Upper lobe of left lung (tissue), 6 donors: ENCODE measurements at regions not wholly inside any gene's neighbourhood (a gene's known extent, or its start where the extent isn't known, plus 50 kb on each side); places are given as distances from the start of the nearest gene placed in this dataset.
"Not testable (repeated sequence)": the region's sequence is repeated elsewhere in the genome, so short reads cannot be mapped to it uniquely, and the experiment has no call there.

ENCODE experiments used
- ATAC-seq, 2 donors: fragments of 200-7000 bp; cut with Tn5 transposase; one replicate each; pipeline ENCODE4 v1.9.1; 2022; ENCODE audit warnings: mild to moderate bottlenecking in 2 of 2, moderate library complexity in 2 of 2; ENCODE audit not compliant: low FRiP score in 2 of 2
- DNase-seq, 2 donors: peaks; one replicate each; pipeline ENCODE4 v3.0.0-alpha.2; 2019 to 2020
- H3K27ac ChIP-seq, 4 donors: fragments of 200-600 bp; sonication (generic); one replicate each; pipeline ENCODE4 v1.5.1; 2016 to 2019
- H3K27me3 ChIP-seq, 4 donors: fragments of 200-600 bp; sonication (generic); one replicate each; pipeline ENCODE4 v1.5.1; 2017 to 2019
- H3K36me3 ChIP-seq, 4 donors: fragments of 200-600 bp; sonication (generic); one replicate each; pipeline ENCODE4 v1.5.1; 2016 to 2019
- H3K4me1 ChIP-seq, 4 donors: fragments of 200-600 bp; sonication (generic); one replicate each; pipeline ENCODE4 v1.5.1; 2018 to 2019
- H3K4me3 ChIP-seq, 4 donors: fragments of 200-600 bp; sonication (generic); one replicate each; pipeline ENCODE4 v1.5.1; 2017 to 2019; ENCODE audit warnings: mild to moderate bottlenecking in 2 of 4, moderate library complexity in 1 of 4
- H3K9me3 ChIP-seq, 4 donors: fragments of 200-600 bp; sonication (generic); one replicate each; pipeline ENCODE4 v1.5.1; 2018 to 2019
- EP300 ChIP-seq, 4 donors: sonication (generic); formaldehyde crosslinking; IDR thresholded peaks; one replicate each; pipeline ENCODE4 v1.5.1; 2017; ENCODE audit warnings: antibody characterized with exemption in 4 of 4, control low read depth in 2 of 4
- POLR2A ChIP-seq, 4 donors: fragments of 450-650 bp; IDR thresholded peaks; one replicate each; pipeline ENCODE4 v1.5.1; 2016 to 2017; ENCODE audit warnings: antibody characterized with exemption in 4 of 4, mild to moderate bottlenecking in 2 of 4
- POLR2AphosphoS5 ChIP-seq, 2 donors: sonication (generic); formaldehyde crosslinking; IDR thresholded peaks; one replicate each; pipeline ENCODE4 v1.5.1; 2017; ENCODE audit warnings: antibody characterized with exemption in 2 of 2
- WGBS, 2 donors: methylation state at CpG; one replicate each; pipeline ENCODE4 v1.1.5; 2017 to 2018; 5-methylcytosine and 5-hydroxymethylcytosine counted together
- TF ChIP-seq, protein P1 (sequence below), 6 experiments: fragments of 450-650 bp in 4 of 6; fragments of 200-600 bp in 2 of 6; sonication (generic) in 2 of 6; IDR thresholded peaks; one replicate each; pipeline ENCODE4 v1.5.1; 2016 to 2019; ENCODE audit warnings: antibody characterized with exemption in 6 of 6
- donor health status: DM: no; HTN: no; CAD: no; lungs with moderate emphysema.
- donor health status: DM: no; HTN: yes; CAD: no; lungs with severe emphysema.

DNA sequence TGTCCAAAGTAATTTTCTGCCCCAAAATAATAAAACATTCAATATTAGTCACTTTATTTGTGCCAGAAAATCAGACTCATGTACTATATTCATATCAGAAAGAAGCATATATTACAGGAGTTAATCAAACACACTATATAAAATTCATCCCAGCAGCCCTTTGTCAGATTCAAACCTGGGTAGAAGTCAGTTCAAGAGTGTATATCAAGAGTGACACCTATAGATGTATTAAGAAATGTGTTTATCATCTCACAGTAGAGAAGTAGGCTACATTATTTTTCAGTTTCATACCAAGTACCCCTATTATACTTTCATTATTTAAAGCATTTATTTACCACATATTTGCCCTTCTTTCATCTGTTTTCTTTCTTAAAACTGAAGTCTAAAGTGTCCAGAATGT is 193.2 kb upstream of the DDX18 start:
- H3K36me3 ChIP-seq = no peaks in the 10 kb centered on the region
- no peaks in the 10 kb centered on the region for H3K27me3 ChIP-seq
- H3K9me3 ChIP-seq = no peaks in the 10 kb centered on the region
- H3K4me1 ChIP-seq = no peaks in the 10 kb centered on the region
- no peak for DNase-seq
- ATAC-seq = no peak
- no peak for TF ChIP-seq POLR2AphosphoS5 (IDR thresholded peaks at IDR 0.05)
- TF ChIP-seq EP300 (IDR thresholded peaks at IDR 0.05) = no peak
- TF ChIP-seq, protein P1, sequence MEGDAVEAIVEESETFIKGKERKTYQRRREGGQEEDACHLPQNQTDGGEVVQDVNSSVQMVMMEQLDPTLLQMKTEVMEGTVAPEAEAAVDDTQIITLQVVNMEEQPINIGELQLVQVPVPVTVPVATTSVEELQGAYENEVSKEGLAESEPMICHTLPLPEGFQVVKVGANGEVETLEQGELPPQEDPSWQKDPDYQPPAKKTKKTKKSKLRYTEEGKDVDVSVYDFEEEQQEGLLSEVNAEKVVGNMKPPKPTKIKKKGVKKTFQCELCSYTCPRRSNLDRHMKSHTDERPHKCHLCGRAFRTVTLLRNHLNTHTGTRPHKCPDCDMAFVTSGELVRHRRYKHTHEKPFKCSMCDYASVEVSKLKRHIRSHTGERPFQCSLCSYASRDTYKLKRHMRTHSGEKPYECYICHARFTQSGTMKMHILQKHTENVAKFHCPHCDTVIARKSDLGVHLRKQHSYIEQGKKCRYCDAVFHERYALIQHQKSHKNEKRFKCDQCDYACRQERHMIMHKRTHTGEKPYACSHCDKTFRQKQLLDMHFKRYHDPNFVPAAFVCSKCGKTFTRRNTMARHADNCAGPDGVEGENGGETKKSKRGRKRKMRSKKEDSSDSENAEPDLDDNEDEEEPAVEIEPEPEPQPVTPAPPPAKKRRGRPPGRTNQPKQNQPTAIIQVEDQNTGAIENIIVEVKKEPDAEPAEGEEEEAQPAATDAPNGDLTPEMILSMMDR (IDR thresholded peaks at IDR 0.05) = no peak
- no peak for TF ChIP-seq POLR2A (IDR thresholded peaks at IDR 0.05)
- no peak overlapping the region for H3K4me3 ChIP-seq
- H3K27ac ChIP-seq = no peak overlapping the region

DNA sequence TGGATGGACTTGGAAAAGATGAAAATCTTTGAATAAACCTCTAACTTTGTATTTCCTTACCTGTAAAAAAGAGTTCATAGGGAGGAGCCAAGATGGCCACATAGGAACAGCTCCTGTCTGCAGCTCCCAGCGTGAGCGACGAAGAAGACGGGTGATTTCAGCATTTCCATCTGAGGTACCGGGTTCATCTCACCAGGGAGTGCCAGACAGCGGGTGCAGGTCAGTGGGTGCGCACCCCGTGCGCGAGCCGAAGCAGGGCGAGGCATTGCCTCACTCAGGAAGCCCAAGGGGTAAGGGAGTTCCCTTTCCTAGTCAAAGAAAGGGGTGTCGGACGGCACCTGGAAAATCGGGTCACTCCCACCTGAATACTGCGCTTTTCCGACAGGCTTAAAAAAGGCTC is 191.3 kb upstream of the DDX18 start:
- not testable (repeated sequence) for H3K27me3 ChIP-seq, H3K4me1 ChIP-seq, H3K9me3 ChIP-seq, H3K36me3 ChIP-seq, ATAC-seq, H3K27ac ChIP-seq, H3K4me3 ChIP-seq
- WGBS, 2 donors = 95% methylated on average over 17 of the region's 17 CpGs
- peak in 1 of 2 donors; percentile 29 for DNase-seq

DNA sequence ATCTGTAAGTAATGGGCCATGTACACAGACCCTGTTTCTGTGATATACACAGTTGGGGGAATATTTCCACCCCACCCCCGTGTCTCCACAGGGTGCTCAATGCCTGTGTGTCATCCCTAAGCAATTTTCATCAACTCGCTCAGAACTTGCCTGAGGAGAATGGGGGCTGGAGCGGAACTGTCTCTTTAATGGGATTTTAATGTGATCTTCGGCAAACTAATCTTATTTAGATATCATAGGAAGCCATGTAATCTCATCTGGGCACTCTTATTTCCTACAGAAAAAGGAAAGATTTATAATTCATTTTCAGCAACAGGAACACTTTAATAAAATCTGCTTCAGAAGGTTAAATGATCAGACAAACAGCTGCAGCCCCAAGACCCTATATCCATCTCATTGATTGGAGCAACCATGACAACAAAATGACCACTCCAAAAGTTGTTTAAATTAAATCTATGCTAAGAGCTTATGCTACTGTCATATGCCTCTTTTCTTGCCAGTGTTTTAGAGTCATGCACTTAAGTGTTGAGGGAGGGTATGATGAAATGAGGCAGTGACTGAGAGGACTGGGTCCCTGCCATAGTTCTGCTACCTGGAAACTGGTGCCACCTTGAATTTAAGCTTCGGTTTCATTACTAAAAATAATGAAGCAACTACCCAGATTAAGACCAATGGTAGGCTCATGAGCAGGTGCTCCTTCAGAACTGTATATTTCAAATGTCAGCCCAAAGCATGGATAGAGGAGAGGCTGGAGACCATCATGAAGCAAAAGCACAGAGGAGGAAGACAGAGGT is 183.1 kb upstream of the DDX18 start:
- no peak overlapping the region for H3K27ac ChIP-seq
- TF ChIP-seq EP300 (IDR thresholded peaks at IDR 0.05) (no peak), POLR2A (IDR thresholded peaks at IDR 0.05) (no peak), POLR2AphosphoS5 (IDR thresholded peaks at IDR 0.05) (no peak)
- TF ChIP-seq, protein P1 (IDR thresholded peaks at IDR 0.05) = no peak
- ATAC-seq (no peak), DNase-seq (no peak)
- no peaks in the 10 kb centered on the region for H3K9me3 ChIP-seq
- 63 to 70% methylated on average over 5 of the region's 5 CpGs for WGBS, 2 donors
- H3K36me3 ChIP-seq = no peaks in the 10 kb centered on the region
- H3K27me3 ChIP-seq = no peaks in the 10 kb centered on the region
- H3K4me1 ChIP-seq = no peaks in the 10 kb centered on the region
- H3K4me3 ChIP-seq = no peak overlapping the region

DNA sequence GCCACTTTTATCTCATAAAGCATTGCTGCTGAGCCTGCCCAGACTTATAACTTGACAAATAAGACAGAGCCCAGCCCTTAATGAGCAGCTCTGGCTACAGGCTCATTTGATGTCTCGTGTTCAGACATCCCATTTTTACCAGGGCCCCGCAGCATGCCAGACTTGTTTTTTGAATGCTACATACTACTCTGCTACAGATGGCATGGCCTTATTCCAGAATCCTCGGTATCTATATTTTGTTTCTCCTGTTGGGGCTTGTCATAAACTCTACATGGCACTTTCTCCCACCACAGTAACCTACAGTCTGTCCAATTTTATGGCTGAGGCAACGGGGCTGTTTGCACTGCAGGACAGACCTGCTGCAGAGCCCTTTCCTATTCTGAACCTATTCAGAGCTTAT is 179.0 kb upstream of the DDX18 start:
- Histone ChIP-seq H3K36me3 (no peaks in the 10 kb centered on the region), H3K9me3 (no peaks in the 10 kb centered on the region), H3K27me3 (no peaks in the 10 kb centered on the region), H3K4me1 (no peaks in the 10 kb centered on the region), H3K4me3 (no peak overlapping the region), H3K27ac (no peak overlapping the region)
- TF ChIP-seq, protein P1 (IDR thresholded peaks at IDR 0.05) = no peak
- no peak for TF ChIP-seq POLR2A (IDR thresholded peaks at IDR 0.05)
- no peak for TF ChIP-seq EP300 (IDR thresholded peaks at IDR 0.05)
- TF ChIP-seq POLR2AphosphoS5 (IDR thresholded peaks at IDR 0.05) = no peak
- ATAC-seq = no peak
- no peak for DNase-seq
- WGBS, 2 donors = 54 to 62% methylated on average over 4 of the region's 4 CpGs

DNA sequence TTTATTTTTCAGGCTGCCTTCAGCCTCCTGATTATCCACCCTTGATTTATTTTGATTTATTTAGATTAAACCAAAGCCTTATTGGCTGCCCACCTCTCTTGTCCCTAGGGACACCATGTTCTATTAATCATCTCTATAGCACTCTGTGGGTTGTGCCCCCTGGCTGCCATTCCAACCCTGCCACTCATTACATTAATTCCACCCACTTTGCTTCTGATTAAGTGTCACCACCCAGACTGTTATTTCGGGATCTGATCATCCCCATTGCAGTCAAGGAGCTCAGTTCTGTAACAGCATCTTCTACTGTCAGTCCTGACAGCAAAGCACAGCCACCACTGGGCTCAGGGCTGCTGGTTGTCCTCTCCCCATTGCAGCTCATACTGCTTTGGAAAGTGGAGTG is 175.1 kb upstream of the DDX18 start:
- H3K27ac ChIP-seq = no peak overlapping the region
- H3K36me3 ChIP-seq = no peaks in the 10 kb centered on the region
- 75 to 89% methylated on average over 1 of the region's 1 CpG for WGBS, 2 donors
- TF ChIP-seq POLR2A (IDR thresholded peaks at IDR 0.05) = no peak
- TF ChIP-seq EP300 (IDR thresholded peaks at IDR 0.05) = no peak
- no peak for TF ChIP-seq POLR2AphosphoS5 (IDR thresholded peaks at IDR 0.05)
- TF ChIP-seq, protein P1 (IDR thresholded peaks at IDR 0.05) = no peak
- H3K9me3 ChIP-seq = no peaks in the 10 kb centered on the region
- H3K27me3 ChIP-seq = no peaks in the 10 kb centered on the region
- ATAC-seq (no peak), DNase-seq (no peak)
- no peak overlapping the region for H3K4me3 ChIP-seq
- H3K4me1 ChIP-seq = no peaks in the 10 kb centered on the region
